ENCODE measurements at regions not wholly inside any gene's neighbourhood (a gene's known extent, or its start where the extent isn't known, plus 50 kb on each side); places are given as distances from the start of the nearest gene placed in this dataset.

GRCh38 chr13:58461217-58461616 is 829.7 kb downstream of the PCDH17 start:
- no peak for TF ChIP-seq POU2F2 (IDR thresholded peaks at IDR 0.05; ENCODE audit: low read depth, low read length)
- no peak for TF ChIP-seq POLR2A (IDR thresholded peaks at IDR 0.05; ENCODE audit: low read depth, low read length)
- TF ChIP-seq POLR2AphosphoS5 (IDR thresholded peaks at IDR 0.05; ENCODE audit: low read depth, low read length) = no peak

Measured in GM12891 (cell line).